ENCODE measurements at regions not wholly inside any gene's neighbourhood (a gene's known extent, or its start where the extent isn't known, plus 50 kb on each side); places are given as distances from the start of the nearest gene placed in this dataset.

- ATAC-seq: no peak
- TF ChIP-seq ESRRG (CRISPR knock-in tag; IDR thresholded peaks at IDR 0.05) (no peak), RARB (CRISPR knock-in tag; IDR thresholded peaks at IDR 0.05) (no peak), GLIS3 (CRISPR knock-in tag; IDR thresholded peaks at IDR 0.05) (no peak)
Measured at GRCh38 chr21:39108291-39109162, 74.7 kb downstream of the PSMG1 start.

- no peak for ATAC-seq
- TF ChIP-seq POU6F1 (CRISPR knock-in tag; IDR thresholded peaks at IDR 0.05; ENCODE audit: borderline replicate concordance, low read depth) (no peak), PATZ1 (CRISPR knock-in tag; IDR thresholded peaks at IDR 0.05; ENCODE audit: borderline replicate concordance) (no peak), ZFP3 (CRISPR knock-in tag; IDR thresholded peaks at IDR 0.05) (no peak), ZNF8 (CRISPR knock-in tag; IDR thresholded peaks at IDR 0.05) (no peak), TSHZ2 (CRISPR knock-in tag; IDR thresholded peaks at IDR 0.05) (no peak), OSR1 (CRISPR knock-in tag; IDR thresholded peaks at IDR 0.05) (no peak), ARNTL (CRISPR knock-in tag; IDR thresholded peaks at IDR 0.05; ENCODE audit: borderline replicate concordance, low read depth) (no peak), RARB (CRISPR knock-in tag; IDR thresholded peaks at IDR 0.05) (no peak), ZFP30 (CRISPR knock-in tag; IDR thresholded peaks at IDR 0.05) (no peak), ISL1 (CRISPR knock-in tag; IDR thresholded peaks at IDR 0.05) (no peak), ZNF565 (CRISPR knock-in tag; conservative IDR thresholded peaks at IDR 0.05; ENCODE audit: low read depth) (no peak), TOX (CRISPR knock-in tag; IDR thresholded peaks at IDR 0.05; ENCODE audit: borderline replicate concordance) (no peak), ZC3H10 (CRISPR knock-in tag; IDR thresholded peaks at IDR 0.05) (no peak)
Measured at GRCh38 chr21:39107739-39108138, 75.5 kb downstream of the PSMG1 start.

GRCh38 chr21:39106881-39107462 is 76.3 kb downstream of the PSMG1 start:
- TF ChIP-seq TOX (CRISPR knock-in tag; IDR thresholded peaks at IDR 0.05; ENCODE audit: borderline replicate concordance) (no peak), ZFP3 (CRISPR knock-in tag; IDR thresholded peaks at IDR 0.05) (no peak), OSR1 (CRISPR knock-in tag; IDR thresholded peaks at IDR 0.05) (no peak), PPARA (CRISPR knock-in tag; IDR thresholded peaks at IDR 0.05; ENCODE audit: borderline replicate concordance) (no peak), ZNF565 (CRISPR knock-in tag; conservative IDR thresholded peaks at IDR 0.05; ENCODE audit: low read depth) (no peak), TCF4 (CRISPR knock-in tag; IDR thresholded peaks at IDR 0.05; ENCODE audit: borderline replicate concordance) (no peak), CSRNP3 (CRISPR knock-in tag; IDR thresholded peaks at IDR 0.05) (no peak), GLIS3 (CRISPR knock-in tag; IDR thresholded peaks at IDR 0.05) (no peak), BACH2 (CRISPR knock-in tag; IDR thresholded peaks at IDR 0.05; ENCODE audit: borderline replicate concordance) (no peak), ZNF8 (CRISPR knock-in tag; IDR thresholded peaks at IDR 0.05) (no peak), SNAI2 (CRISPR knock-in tag; IDR thresholded peaks at IDR 0.05) (no peak), CSDC2 (CRISPR knock-in tag; IDR thresholded peaks at IDR 0.05) (no peak), ARNTL (CRISPR knock-in tag; IDR thresholded peaks at IDR 0.05; ENCODE audit: borderline replicate concordance, low read depth) (no peak), RARB (CRISPR knock-in tag; IDR thresholded peaks at IDR 0.05) (no peak), ZNF70 (CRISPR knock-in tag; IDR thresholded peaks at IDR 0.05) (no peak), POU6F1 (CRISPR knock-in tag; IDR thresholded peaks at IDR 0.05; ENCODE audit: borderline replicate concordance, low read depth) (no peak), ESRRG (CRISPR knock-in tag; IDR thresholded peaks at IDR 0.05) (no peak), ISL1 (CRISPR knock-in tag; IDR thresholded peaks at IDR 0.05) (no peak), ZC3H10 (CRISPR knock-in tag; IDR thresholded peaks at IDR 0.05) (no peak), CREB5 (CRISPR knock-in tag; IDR thresholded peaks at IDR 0.05; ENCODE audit: low read depth) (no peak)

More at GRCh38 chr21:39106881-39107462, 76.3 kb downstream of the PSMG1 start:
- no peak for ATAC-seq
